GM18498 (cell line): ENCODE measurements at regions not wholly inside any gene's neighbourhood (a gene's known extent, or its start where the extent isn't known, plus 50 kb on each side); places are given as distances from the start of the nearest gene placed in this dataset.
"Not testable (repeated sequence)": the region's sequence is repeated elsewhere in the genome, so short reads cannot be mapped to it uniquely, and the experiment has no call there.

Experiments used
- ATAC-seq: cut with Tn5 transposase; IDR thresholded peaks from one replicate; pipeline ENCODE4 v1.9.1; 2021; ENCODE audit warnings: mild to moderate bottlenecking, moderate library complexity; ENCODE audit not compliant: unreplicated experiment

- no peak for ATAC-seq
These were observed 182.2 kb upstream of the SPRY2 start for GRCh38 chr13:80523134-80523533.

GRCh38 chr13:80522463-80522862 lies 181.5 kb upstream of the SPRY2 start:
- not testable (repeated sequence) for ATAC-seq

- ATAC-seq, result no peak
These were observed 176.0 kb upstream of the SPRY2 start for GRCh38 chr13:80516818-80517348.

- no peak for ATAC-seq
These were observed 174.4 kb upstream of the SPRY2 start for GRCh38 chr13:80515296-80515695.

- no peak for ATAC-seq
These were observed 172.3 kb upstream of the SPRY2 start for GRCh38 chr13:80513196-80513595.

- no peak for ATAC-seq
These were observed 169.8 kb upstream of the SPRY2 start for GRCh38 chr13:80510686-80511085.

- ATAC-seq, result no peak
These were observed 168.3 kb upstream of the SPRY2 start for GRCh38 chr13:80509264-80509663.

GRCh38 chr13:80508031-80508430 lies 167.1 kb upstream of the SPRY2 start:
- ATAC-seq, result no peak

- ATAC-seq, result no peak
These were observed 163.5 kb upstream of the SPRY2 start for GRCh38 chr13:80504453-80504852.

GRCh38 chr13:80502359-80502758 lies 161.4 kb upstream of the SPRY2 start:
- ATAC-seq, result no peak

GRCh38 chr13:80501556-80501955 lies 160.6 kb upstream of the SPRY2 start:
- ATAC-seq, result no peak

GRCh38 chr13:80499536-80500290 lies 158.8 kb upstream of the SPRY2 start:
- no peak for ATAC-seq

- no peak for ATAC-seq
These were observed 157.5 kb upstream of the SPRY2 start for GRCh38 chr13:80498433-80498832.

- no peak for ATAC-seq
These were observed 157.1 kb upstream of the SPRY2 start for GRCh38 chr13:80497978-80498377.

GRCh38 chr13:80497439-80497838 lies 156.5 kb upstream of the SPRY2 start:
- ATAC-seq, result no peak

GRCh38 chr13:80496721-80497397 lies 155.9 kb upstream of the SPRY2 start:
- ATAC-seq, result no peak

- ATAC-seq, result not testable (repeated sequence)
These were observed 149.6 kb upstream of the SPRY2 start for GRCh38 chr13:80490491-80490943.

GRCh38 chr13:80486402-80486801 lies 145.5 kb upstream of the SPRY2 start:
- no peak for ATAC-seq

GRCh38 chr13:80483157-80483556 lies 142.2 kb upstream of the SPRY2 start:
- ATAC-seq, result no peak

- no peak for ATAC-seq
These were observed 140.7 kb upstream of the SPRY2 start for GRCh38 chr13:80481588-80481987.

GRCh38 chr13:80477661-80478443 lies 136.9 kb upstream of the SPRY2 start:
- ATAC-seq, result peak; percentile 68
